D341Med (cell line): ENCODE measurements at regions not wholly inside any gene's neighbourhood (a gene's known extent, or its start where the extent isn't known, plus 50 kb on each side); places are given as distances from the start of the nearest gene placed in this dataset.
"Not testable (repeated sequence)": the region's sequence is repeated elsewhere in the genome, so short reads cannot be mapped to it uniquely, and the experiment has no call there.

Source experiments
- DNase-seq: peaks from one replicate; pipeline ENCODE4 v3.0.0; 2012; ENCODE audit warnings: low spot score

- DNase-seq = no peak
Measured at GRCh38 chr12:84502180-84502860, 410.3 kb downstream of the SLC6A15 start.

DNA sequence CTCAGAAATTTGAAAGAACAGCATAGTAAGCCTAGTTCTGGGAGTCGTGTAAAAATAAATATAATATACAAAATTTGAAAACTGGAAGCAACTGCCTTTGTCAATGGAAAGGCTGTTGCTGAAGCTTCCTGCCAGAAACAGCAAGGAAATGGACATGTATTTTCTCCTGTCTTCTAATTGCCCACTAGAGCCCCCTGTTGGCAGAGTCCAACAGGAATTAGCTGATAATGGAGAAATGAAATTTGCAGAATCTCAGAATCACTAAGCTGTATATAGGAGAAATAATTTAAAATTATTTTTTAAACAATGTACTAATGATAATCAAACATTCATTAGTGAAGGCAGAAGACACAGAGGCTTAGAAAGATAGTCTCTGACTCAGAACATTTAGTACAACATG, 414.8 kb downstream of the SLC6A15 start:
- peak; percentile 32 for DNase-seq

- DNase-seq = no peak
Measured at GRCh38 chr12:84495711-84496110, 416.9 kb downstream of the SLC6A15 start.

DNA sequence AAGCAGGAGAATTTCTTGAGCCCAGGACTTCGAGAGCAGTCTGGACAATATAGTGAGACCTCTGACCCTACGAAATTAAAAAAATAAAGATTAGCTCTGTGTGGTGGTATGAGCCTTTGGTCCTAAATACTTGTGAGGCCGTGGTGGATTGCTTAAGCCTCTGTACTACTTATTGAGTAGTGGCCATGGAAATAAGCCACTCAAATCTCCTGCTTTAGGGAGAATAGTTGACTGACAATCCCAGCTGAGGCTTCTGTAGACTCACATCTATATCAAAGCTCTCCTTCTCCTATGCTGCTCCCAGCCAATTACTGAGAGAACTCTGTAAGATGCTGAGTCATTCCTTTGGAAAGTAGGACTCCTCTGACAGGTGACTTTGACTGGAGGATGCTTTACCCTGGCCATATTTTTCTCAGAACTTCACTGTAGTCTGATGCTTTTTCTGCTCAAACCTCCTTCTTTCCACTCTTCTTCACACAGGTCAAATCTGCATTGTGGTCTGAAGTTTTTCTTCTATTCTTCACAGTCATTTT, 420.2 kb downstream of the SLC6A15 start:
- no peak for DNase-seq

GRCh38 chr12:84484798-84485197, 427.8 kb downstream of the SLC6A15 start:
- DNase-seq = no peak

GRCh38 chr12:84480803-84481202, 431.8 kb downstream of the SLC6A15 start:
- no peak for DNase-seq

GRCh38 chr12:84470361-84470760, 442.2 kb downstream of the SLC6A15 start:
- no peak for DNase-seq

DNA sequence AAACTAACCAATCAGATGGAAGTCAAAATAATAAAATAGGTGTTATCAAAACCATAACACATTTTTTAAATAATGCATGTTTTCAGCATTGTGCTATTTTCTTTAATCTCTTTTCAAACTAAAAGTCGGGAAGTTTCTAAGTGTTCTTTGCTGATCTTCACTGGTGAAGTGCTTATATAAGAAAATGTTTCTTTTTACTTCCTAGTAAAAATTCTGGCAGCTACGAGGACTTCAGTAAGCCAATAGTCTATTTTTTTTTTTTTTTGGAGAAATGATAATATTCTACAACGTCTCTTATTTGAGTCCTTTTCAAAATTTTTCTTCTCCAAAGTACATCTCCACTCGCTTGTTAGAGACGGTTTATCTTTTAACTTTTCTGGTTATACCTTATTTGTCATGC, 448.0 kb downstream of the SLC6A15 start:
- DNase-seq = no peak

- DNase-seq = no peak
Measured at GRCh38 chr12:84463741-84464495, 448.7 kb downstream of the SLC6A15 start.

DNA sequence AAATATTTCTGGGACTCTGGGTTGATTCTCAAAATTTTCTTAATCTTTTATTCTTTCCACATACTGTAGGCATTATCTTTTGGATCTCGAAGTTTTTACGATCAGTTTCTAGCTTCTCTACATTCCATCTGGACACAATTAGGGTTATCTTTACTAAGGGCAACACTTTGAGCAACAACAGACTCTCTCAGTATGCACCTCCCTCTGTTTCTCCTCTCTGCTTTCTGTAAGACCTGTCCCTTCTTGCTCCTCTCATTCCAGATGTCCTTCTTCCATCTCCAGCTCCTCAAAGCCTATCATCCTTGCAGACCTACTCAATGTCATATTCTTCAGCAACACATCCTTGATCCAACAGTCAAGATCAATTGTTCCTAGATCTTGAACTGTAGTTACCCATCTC, 457.0 kb downstream of the SLC6A15 start:
- no peak for DNase-seq

DNA sequence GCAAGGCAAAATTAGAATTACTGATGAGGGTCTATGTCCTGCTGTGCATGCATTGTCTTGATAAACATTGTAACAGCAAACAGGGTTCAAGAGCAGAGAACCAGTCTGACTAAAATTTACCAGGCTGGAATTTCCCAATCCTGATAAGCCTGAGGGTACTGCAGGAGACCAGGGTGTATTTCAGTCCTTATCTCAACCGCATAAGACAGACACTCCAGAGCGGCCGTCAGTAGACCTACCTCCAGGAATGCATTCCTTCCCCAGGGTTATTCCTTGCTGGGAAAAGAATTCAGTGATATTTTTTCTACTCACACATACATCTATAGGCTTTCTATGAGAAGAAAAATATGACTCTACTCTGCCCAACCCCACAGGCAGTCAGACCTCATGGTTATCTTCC, 466.1 kb downstream of the SLC6A15 start:
- DNase-seq = not testable (repeated sequence)

DNA sequence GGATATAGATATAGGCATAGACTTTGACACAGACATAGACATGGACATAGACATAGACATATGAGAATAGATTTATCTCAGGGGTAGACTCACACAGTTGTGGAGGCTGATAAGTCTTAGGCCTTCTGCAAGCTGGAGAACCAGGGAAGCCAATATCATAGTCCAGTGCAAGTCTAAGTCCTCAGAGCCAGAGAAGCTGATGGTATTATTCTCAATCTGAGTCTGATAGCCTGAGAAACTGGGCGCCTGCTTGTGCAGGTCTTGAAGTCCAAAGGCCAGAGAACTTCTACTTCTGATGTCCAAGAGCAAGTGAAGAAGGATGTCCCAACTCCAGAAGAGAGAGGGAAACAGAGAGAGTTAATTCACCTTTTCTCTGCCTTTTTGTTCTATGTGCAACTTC, 476.5 kb downstream of the SLC6A15 start:
- no peak for DNase-seq

DNA sequence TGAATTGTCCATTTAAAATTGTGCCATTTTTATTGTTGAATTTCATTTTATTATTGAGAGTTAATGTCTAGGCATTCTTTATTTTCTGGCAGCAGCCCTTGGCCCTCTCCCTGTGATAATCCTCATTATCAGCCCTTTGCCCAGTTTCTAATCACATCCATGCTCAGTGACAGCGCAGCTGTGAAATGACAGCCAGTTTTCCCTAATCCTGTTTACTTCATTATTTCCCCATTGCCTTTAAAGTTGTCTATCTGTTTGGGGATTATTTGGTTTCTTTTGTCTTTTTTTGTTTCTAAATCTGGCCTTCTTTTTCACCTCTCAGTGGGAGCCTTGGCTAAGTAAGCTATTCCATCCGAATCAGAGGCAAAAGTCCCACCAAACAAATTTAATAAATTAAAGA, 476.9 kb downstream of the SLC6A15 start:
- DNase-seq = peak; percentile 45

- DNase-seq = no peak
Measured at GRCh38 chr12:84422340-84422739, 490.3 kb downstream of the SLC6A15 start.

DNA sequence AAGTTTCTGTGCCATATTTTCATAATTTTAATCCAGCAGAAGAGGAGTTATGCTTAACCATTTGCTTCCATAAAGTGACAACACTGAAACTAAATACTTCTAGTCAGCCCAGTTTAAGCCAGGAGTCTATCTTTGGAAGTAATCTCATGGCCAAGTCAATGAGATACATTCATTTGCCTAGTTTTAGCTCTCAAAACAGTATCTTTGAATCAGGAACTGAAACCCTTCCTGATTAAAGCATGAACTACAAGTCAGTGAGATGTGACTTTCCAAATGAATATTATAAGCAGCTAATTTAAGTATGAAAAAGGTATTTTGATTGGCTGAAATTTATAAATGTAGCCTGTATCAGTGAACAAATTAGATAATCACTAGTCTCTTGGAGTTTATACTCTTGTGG, 491.5 kb downstream of the SLC6A15 start:
- no peak for DNase-seq

GRCh38 chr12:84416626-84417025, 496.0 kb downstream of the SLC6A15 start:
- no peak for DNase-seq

DNA sequence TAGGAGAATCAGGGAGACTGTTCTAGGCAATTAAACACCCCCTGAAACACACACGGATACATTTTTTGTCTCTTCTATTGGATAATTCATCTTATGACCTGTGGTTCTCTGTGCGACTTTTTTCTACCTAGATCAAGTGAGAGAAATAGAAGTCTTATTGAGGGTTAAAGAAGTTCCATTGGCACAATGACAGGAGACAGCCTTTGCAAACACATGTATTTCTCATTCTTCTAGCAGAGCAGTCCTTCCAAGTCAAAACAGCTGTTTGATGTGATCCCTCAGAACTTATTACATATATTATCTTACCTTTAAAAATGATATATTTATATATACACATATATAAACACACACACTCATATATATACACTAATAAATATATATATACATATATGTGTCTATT, 496.7 kb downstream of the SLC6A15 start:
- no peak for DNase-seq

- DNase-seq = no peak
Measured at GRCh38 chr12:84413656-84414055, 498.9 kb downstream of the SLC6A15 start.

GRCh38 chr12:84412226-84412625, 500.4 kb downstream of the SLC6A15 start:
- no peak for DNase-seq

DNA sequence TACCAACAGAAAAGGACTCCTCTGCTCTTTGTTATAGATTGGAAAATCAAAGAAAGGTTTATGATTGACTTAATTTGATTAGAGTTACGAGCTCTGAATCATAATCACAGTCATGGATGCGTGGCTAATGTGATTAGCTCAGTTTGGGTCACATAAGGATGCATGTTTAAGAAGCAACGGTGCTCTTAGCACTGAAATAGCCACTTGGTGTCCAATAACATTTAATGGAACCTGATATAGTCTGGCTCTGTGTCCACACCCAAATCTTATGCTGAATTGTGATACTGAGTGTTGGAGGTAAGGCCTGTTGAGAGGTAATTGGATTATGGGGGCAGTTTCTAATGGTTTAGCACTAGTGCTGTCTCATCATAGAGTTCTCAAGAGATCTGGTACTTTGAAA, 501.6 kb downstream of the SLC6A15 start:
- no peak for DNase-seq

DNA sequence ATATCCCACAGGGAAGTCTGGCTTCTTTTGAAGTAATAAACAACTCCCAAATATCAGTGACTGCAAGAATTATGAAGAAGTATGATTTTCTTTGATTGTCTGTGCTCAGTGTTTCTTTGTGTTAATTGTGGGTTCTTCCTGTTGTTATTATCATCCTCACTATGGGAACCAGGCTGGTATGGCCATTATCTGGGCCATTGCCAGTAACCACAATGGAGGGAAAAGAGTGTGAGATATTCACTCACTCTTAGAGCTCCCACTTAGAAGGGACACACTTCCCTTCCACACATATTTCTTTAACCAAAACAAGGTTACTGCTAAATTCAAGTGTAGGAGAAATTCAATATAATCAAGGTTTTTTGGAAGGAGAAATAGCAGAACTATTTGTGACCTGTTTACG, 503.7 kb downstream of the SLC6A15 start:
- no peak for DNase-seq

- DNase-seq = not testable (repeated sequence)
Measured at GRCh38 chr12:84406720-84407119, 505.9 kb downstream of the SLC6A15 start.

DNA sequence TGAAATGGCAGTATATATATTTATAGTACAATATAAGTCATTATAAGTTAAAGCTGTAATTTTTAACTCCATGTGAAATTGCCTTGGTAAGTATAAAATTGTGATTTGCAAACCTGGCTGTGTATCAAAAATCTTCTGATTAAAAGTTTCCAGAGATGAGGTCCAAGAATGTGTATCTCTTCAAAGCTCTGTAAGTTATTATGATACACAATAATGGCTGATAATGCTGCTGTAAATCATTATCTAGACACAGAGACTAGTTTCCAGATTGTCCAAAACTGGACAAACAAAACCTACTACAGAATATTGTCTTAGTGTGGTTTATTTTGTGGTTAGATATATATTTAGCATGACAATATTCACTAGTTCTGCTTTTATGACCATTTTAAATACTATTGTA, 514.8 kb downstream of the SLC6A15 start:
- DNase-seq = no peak

DNA sequence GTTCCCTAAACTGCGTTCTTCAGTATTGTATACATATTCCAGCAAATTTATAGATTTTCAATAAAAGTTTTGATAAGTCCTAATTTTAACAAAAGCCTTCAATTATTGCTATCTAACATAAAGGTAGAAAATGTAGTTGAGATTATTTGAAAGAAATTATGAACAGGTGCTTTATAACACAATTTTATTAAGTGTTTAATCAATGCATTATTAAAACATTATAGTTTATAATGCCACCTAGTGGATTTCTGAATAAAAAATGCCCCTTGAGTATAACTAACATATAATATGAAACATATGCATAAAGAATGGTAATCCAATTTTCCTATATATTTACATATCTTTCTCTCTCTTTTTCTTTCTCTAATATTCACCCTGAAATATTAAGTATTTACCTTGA, 515.3 kb downstream of the SLC6A15 start:
- DNase-seq = no peak
